OCI-M2 (cell line): ENCODE measurements at regions not wholly inside any gene's neighbourhood (a gene's known extent, or its start where the extent isn't known, plus 50 kb on each side); places are given as distances from the start of the nearest gene placed in this dataset.
"Not testable (repeated sequence)": the region's sequence is repeated elsewhere in the genome, so short reads cannot be mapped to it uniquely, and the experiment has no call there.

Source experiments
- DNase-seq: peaks from one replicate; lab custom pipeline; 2025; ENCODE audit not compliant: unreplicated experiment; lab: John Stamatoyannopoulos, UW

GRCh38 chr5:20890936-20891335 lies 902.9 kb upstream of the CDH18 start:
- not testable (repeated sequence) for DNase-seq

GRCh38 chr5:20875726-20876125 lies 887.7 kb upstream of the CDH18 start:
- DNase-seq = not testable (repeated sequence)

- DNase-seq = not testable (repeated sequence)
Observed at GRCh38 chr5:20865892-20866291, 877.9 kb upstream of the CDH18 start.

- no peak for DNase-seq
Observed at GRCh38 chr5:20833081-20833627, 845.2 kb upstream of the CDH18 start.

GRCh38 chr5:20832204-20833080 lies 844.4 kb upstream of the CDH18 start:
- DNase-seq = no peak

- not testable (repeated sequence) for DNase-seq
Observed at GRCh38 chr5:20825951-20826350, 838.0 kb upstream of the CDH18 start.

- DNase-seq = not testable (repeated sequence)
Observed at GRCh38 chr5:20797216-20797615, 809.2 kb upstream of the CDH18 start.

GRCh38 chr5:20784755-20785154 lies 796.8 kb upstream of the CDH18 start:
- DNase-seq = not testable (repeated sequence)

- not testable (repeated sequence) for DNase-seq
Observed at GRCh38 chr5:20783484-20783883, 795.5 kb upstream of the CDH18 start.

GRCh38 chr5:20771338-20771737 lies 783.3 kb upstream of the CDH18 start:
- DNase-seq = not testable (repeated sequence)

- DNase-seq = not testable (repeated sequence)
Observed at GRCh38 chr5:20765074-20765473, 777.1 kb upstream of the CDH18 start.

GRCh38 chr5:20759459-20759858 lies 771.5 kb upstream of the CDH18 start:
- DNase-seq = not testable (repeated sequence)

GRCh38 chr5:20752179-20752578 lies 764.2 kb upstream of the CDH18 start:
- DNase-seq = not testable (repeated sequence)

GRCh38 chr5:20735715-20736114 lies 747.7 kb upstream of the CDH18 start:
- not testable (repeated sequence) for DNase-seq

GRCh38 chr5:20732223-20732622 lies 744.2 kb upstream of the CDH18 start:
- DNase-seq = not testable (repeated sequence)

GRCh38 chr5:20721286-20721685 lies 733.3 kb upstream of the CDH18 start:
- DNase-seq = not testable (repeated sequence)

- not testable (repeated sequence) for DNase-seq
Observed at GRCh38 chr5:20711520-20712155, 723.6 kb upstream of the CDH18 start.

GRCh38 chr5:20707634-20708033 lies 719.6 kb upstream of the CDH18 start:
- DNase-seq = not testable (repeated sequence)

- DNase-seq = no peak
Observed at GRCh38 chr5:20694121-20694520, 706.1 kb upstream of the CDH18 start.

- DNase-seq = no peak
Observed at GRCh38 chr5:20692913-20693312, 704.9 kb upstream of the CDH18 start.

GRCh38 chr5:20683241-20683940 lies 695.4 kb upstream of the CDH18 start:
- no peak for DNase-seq
